AG04449 (cell line): ENCODE measurements at regions not wholly inside any gene's neighbourhood (a gene's known extent, or its start where the extent isn't known, plus 50 kb on each side); places are given as distances from the start of the nearest gene placed in this dataset.

Experiments
- CTCF ChIA-PET: fragments of 350-600 bp; formaldehyde crosslinking; extraction: SDS; loops from one replicate; lab custom pipeline; 2021; ENCODE audit warnings: antibody characterized with exemption; lab: Yijun Ruan, JAX
- POLR2A ChIA-PET: fragments of 400-600, 350-600 bp; formaldehyde crosslinking; extraction: SDS; loops from one replicate; lab custom pipeline; 2020; ENCODE audit warnings: antibody characterized with exemption, inconsistent platforms; lab: Yijun Ruan, JAX
- DNase-seq: peaks from one replicate; pipeline ENCODE4 v3.0.0-alpha.2; 2010; ENCODE audit warnings: low read depth, low spot score
- H3K4me3 ChIP-seq: 2 replicates; pipeline ENCODE4 v1.5.1; 2011; ENCODE audit warnings: low read depth, mild to moderate bottlenecking, control low read depth, low read length
- TF ChIP-seq, protein P1 (sequence below): IDR thresholded peaks from one replicate; pipeline ENCODE4 v1.5.1; 2011; ENCODE audit warnings: mild to moderate bottlenecking, moderate library complexity, low read length, control low read depth, inconsistent platforms; ENCODE audit not compliant: insufficient read depth; ENCODE audit errors: missing control alignments

DNA sequence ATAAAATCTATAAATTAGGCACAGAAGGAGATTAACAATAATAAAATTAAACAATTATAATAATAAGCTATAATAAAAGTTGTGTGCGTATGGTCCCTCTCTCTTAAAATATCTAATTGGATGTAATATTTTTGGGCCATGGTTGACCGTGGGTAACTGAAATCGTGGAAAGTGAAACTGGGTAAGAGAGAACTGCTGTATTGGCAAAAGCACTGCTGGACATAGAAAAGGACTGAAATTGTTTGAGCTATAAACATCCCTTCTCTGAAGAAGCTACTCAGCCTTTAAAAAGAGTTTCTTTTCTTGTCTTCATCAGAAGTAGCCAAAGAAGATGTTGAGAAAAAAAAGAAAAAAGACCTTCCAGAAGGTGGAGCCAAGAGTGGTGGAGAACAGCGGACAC, 379.4 kb downstream of the ZNF521 start:
- TF ChIP-seq, protein P1, sequence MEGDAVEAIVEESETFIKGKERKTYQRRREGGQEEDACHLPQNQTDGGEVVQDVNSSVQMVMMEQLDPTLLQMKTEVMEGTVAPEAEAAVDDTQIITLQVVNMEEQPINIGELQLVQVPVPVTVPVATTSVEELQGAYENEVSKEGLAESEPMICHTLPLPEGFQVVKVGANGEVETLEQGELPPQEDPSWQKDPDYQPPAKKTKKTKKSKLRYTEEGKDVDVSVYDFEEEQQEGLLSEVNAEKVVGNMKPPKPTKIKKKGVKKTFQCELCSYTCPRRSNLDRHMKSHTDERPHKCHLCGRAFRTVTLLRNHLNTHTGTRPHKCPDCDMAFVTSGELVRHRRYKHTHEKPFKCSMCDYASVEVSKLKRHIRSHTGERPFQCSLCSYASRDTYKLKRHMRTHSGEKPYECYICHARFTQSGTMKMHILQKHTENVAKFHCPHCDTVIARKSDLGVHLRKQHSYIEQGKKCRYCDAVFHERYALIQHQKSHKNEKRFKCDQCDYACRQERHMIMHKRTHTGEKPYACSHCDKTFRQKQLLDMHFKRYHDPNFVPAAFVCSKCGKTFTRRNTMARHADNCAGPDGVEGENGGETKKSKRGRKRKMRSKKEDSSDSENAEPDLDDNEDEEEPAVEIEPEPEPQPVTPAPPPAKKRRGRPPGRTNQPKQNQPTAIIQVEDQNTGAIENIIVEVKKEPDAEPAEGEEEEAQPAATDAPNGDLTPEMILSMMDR: no peak
- DNase-seq: no peak
- H3K4me3 ChIP-seq: no peak overlapping the region
- CTCF ChIA-PET: no interaction called here
- POLR2A ChIA-PET: no interaction called here

GRCh38 chr18:24974431-24974830, 377.5 kb downstream of the ZNF521 start:
- no peak overlapping the region for H3K4me3 ChIP-seq
- POLR2A ChIA-PET: no interaction called here
- no peak for DNase-seq
- CTCF ChIA-PET: interaction anchor here (1.6 kb wide), 1 partner anchor 12 kb away, joined by 7 read pairs; no protein-coding TSS in a partner anchor
- TF ChIP-seq, protein P1: no peak

- no peak overlapping the region for H3K4me3 ChIP-seq
- no peak for DNase-seq
- POLR2A ChIA-PET: no interaction called here
- TF ChIP-seq, protein P1: no peak
- CTCF ChIA-PET: interaction anchor here (1.6 kb wide), 1 partner anchor 11 kb away, joined by 7 read pairs; no protein-coding TSS in a partner anchor
These were observed 376.2 kb downstream of the ZNF521 start for GRCh38 chr18:24975496-24976372.

GRCh38 chr18:24976502-24976901, 375.5 kb downstream of the ZNF521 start:
- ChIA-PET POLR2A (no interaction called here), CTCF (no interaction called here)
- no peak for DNase-seq
- TF ChIP-seq, protein P1: no peak
- no peak overlapping the region for H3K4me3 ChIP-seq

DNA sequence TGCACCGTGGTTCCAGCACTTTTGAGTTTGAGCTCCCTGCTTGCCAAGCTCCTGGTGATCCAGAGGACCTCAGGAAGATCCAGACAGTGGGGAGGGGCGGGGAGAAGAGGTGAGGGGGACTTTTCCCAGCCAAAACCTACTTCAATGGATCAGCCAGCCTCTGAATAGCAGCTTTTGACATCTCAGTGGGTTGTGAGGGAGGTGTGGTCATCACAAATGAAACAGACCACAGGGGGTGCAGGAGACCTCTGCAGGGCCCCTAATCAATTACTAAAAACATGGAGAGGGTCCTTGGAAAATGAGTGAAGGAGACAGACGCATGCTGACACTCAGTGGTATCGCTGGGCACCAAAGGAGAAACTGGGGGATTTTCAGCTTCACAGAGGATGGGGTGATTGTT, 372.7 kb downstream of the ZNF521 start:
- CTCF ChIA-PET: no interaction called here
- POLR2A ChIA-PET: no interaction called here

GRCh38 chr18:24982831-24983230, 369.1 kb downstream of the ZNF521 start:
- ChIA-PET CTCF (no interaction called here), POLR2A (no interaction called here)
- H3K4me3 ChIP-seq: no peak overlapping the region
- TF ChIP-seq, protein P1: no peak
- DNase-seq: no peak

More for the DNA sequence above, 372.7 kb downstream of the ZNF521 start:
- no peak for DNase-seq
- no peak overlapping the region for H3K4me3 ChIP-seq
- TF ChIP-seq, protein P1: no peak
